Uterus (tissue), 2 donors: ENCODE measurements at regions not wholly inside any gene's neighbourhood (a gene's known extent, or its start where the extent isn't known, plus 50 kb on each side); places are given as distances from the start of the nearest gene placed in this dataset.
"Not testable (repeated sequence)": the region's sequence is repeated elsewhere in the genome, so short reads cannot be mapped to it uniquely, and the experiment has no call there.

Source experiments
- CTCF ChIP-seq, 4 experiments: fragments of 200-600 bp in 2 of 4; fragments of 450-650 bp in 2 of 4; sonication (generic) in 2 of 4; IDR thresholded peaks; one replicate each; pipeline ENCODE4 v1.5.1; 2016 to 2019; ENCODE audit warnings: antibody characterized with exemption in 4 of 4, mild to moderate bottlenecking in 2 of 4, moderate library complexity in 1 of 4
- POLR2A ChIP-seq, 2 donors: fragments of 450-650 bp; IDR thresholded peaks; one replicate each; pipeline ENCODE4 v1.6.1; 2016; ENCODE audit warnings: antibody characterized with exemption in 2 of 2, mild to moderate bottlenecking in 1 of 2, moderate library complexity in 1 of 2

GRCh38 chr1:188841111-188841696, 1636.5 kb downstream of the BRINP3 start:
- not testable (repeated sequence) for TF ChIP-seq CTCF, POLR2A (IDR thresholded peaks at IDR 0.05)
